DMS53 treated with DMSO at 0.1 percent for 48 hours (cell line): ENCODE measurements at regions not wholly inside any gene's neighbourhood (a gene's known extent, or its start where the extent isn't known, plus 50 kb on each side); places are given as distances from the start of the nearest gene placed in this dataset.
A peak's percentile ranks its signal among the peaks of the same experiment; 100 is the strongest.

ENCODE experiments used
- DNase-seq: peaks from one replicate; lab custom pipeline; 2025; ENCODE audit not compliant: unreplicated experiment; lab: John Stamatoyannopoulos, UW

GRCh38 chr5:25862276-25862675, 1176.1 kb downstream of the CDH9 start:
- peak; percentile 14 for DNase-seq

- no peak for DNase-seq
Observed at GRCh38 chr5:25858019-25858418, 1180.4 kb downstream of the CDH9 start.

- DNase-seq, result no peak
Observed at GRCh38 chr5:25851301-25851700, 1187.1 kb downstream of the CDH9 start.

GRCh38 chr5:25850581-25850980, 1187.8 kb downstream of the CDH9 start:
- no peak for DNase-seq

GRCh38 chr5:25849270-25849669, 1189.1 kb downstream of the CDH9 start:
- DNase-seq, result peak; percentile 27

- no peak for DNase-seq
Observed at GRCh38 chr5:25823330-25823873, 1178.6 kb upstream of the CDH10 start.
